Mesothelial cell of epicardium (in vitro differentiated cells): ENCODE measurements at regions not wholly inside any gene's neighbourhood (a gene's known extent, or its start where the extent isn't known, plus 50 kb on each side); places are given as distances from the start of the nearest gene placed in this dataset.
A peak's percentile ranks its signal among the peaks of the same experiment; 100 is the strongest.

ENCODE experiments used
- DNase-seq, 2 experiments: peaks; one replicate each; pipeline ENCODE4 v3.0.0; 2021; ENCODE audit warnings: low spot score in 2 of 2; ENCODE audit not compliant: unreplicated experiment in 2 of 2
- H3K27ac Mint-ChIP-seq: 2 replicates; pipeline ENCODE4 v1.8.0; 2021; ENCODE audit warnings: mixed read lengths
- H3K27me3 Mint-ChIP-seq: 2 replicates; pipeline ENCODE4 v1.8.0; 2021; ENCODE audit warnings: low read depth, mixed read lengths
- H3K36me3 Mint-ChIP-seq: 2 replicates; pipeline ENCODE4 v1.8.0; 2021; ENCODE audit warnings: mixed read lengths
- H3K4me1 Mint-ChIP-seq: 2 replicates; pipeline ENCODE4 v1.8.0; 2021; ENCODE audit warnings: mixed read lengths
- H3K4me3 Mint-ChIP-seq: 2 replicates; pipeline ENCODE4 v1.8.0; 2021; ENCODE audit warnings: mild to moderate bottlenecking, moderate library complexity, mixed read lengths
- H3K9me3 Mint-ChIP-seq: 2 replicates; pipeline ENCODE4 v1.8.0; 2021; ENCODE audit warnings: mixed read lengths
- TF ChIP-seq, protein P1 (sequence below): fragments of 200-600 bp; sonication (generic); IDR thresholded peaks from one replicate; pipeline ENCODE4 v1.5.0; 2021; ENCODE audit warnings: antibody characterized with exemption; ENCODE audit not compliant: unreplicated experiment

DNA sequence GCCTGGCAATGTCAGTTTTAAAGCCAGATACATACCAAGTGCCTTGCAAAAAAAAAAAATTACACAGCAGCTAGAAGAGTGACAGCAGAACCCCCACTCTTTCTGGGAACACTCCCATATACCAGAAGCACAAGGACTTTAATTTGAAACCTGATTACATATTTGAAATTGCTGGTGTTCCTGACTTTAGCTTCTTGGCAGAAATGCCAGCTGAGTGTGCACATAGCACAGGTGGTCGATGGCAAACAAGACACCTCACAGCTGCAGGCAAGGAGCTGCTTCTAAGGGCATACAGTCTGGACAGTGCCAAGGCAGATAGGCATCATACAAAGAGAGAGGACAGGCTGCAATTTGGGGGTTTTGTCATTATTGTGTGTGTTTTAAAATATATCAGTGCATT, 150.7 kb upstream of the SGK1 start:
- no peak for DNase-seq
- TF ChIP-seq, protein P1, sequence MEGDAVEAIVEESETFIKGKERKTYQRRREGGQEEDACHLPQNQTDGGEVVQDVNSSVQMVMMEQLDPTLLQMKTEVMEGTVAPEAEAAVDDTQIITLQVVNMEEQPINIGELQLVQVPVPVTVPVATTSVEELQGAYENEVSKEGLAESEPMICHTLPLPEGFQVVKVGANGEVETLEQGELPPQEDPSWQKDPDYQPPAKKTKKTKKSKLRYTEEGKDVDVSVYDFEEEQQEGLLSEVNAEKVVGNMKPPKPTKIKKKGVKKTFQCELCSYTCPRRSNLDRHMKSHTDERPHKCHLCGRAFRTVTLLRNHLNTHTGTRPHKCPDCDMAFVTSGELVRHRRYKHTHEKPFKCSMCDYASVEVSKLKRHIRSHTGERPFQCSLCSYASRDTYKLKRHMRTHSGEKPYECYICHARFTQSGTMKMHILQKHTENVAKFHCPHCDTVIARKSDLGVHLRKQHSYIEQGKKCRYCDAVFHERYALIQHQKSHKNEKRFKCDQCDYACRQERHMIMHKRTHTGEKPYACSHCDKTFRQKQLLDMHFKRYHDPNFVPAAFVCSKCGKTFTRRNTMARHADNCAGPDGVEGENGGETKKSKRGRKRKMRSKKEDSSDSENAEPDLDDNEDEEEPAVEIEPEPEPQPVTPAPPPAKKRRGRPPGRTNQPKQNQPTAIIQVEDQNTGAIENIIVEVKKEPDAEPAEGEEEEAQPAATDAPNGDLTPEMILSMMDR: no peak
- Mint-ChIP-seq H3K36me3 (no peaks in the 10 kb centered on the region), H3K4me1 (peaks cover 31% of the 10 kb centered on the region), H3K4me3 (no peak overlapping the region), H3K27ac (no peak overlapping the region), H3K27me3 (no peaks in the 10 kb centered on the region), H3K9me3 (no peaks in the 10 kb centered on the region)

DNA sequence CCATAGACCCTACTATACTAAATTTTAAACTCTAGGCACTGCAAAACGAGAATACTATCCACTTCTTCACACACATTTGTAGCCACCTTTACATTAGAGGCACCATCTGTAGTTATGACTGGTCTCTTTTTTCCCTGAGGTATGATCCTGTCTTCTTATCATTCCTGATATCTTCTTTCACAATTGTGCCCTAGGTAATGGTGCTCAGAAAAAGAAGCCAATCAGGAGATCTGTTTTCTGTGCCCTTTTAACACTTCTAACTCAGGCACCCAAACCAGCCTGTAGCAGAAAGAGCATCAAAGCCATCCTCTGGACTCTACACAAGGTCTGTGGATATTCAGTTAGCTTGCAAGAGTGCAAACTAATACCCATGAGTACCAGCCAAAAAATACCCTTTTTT, 149.7 kb upstream of the SGK1 start:
- H3K4me3 Mint-ChIP-seq: no peak overlapping the region
- DNase-seq: no peak
- no peaks in the 10 kb centered on the region for H3K36me3 Mint-ChIP-seq
- no peak overlapping the region for H3K27ac Mint-ChIP-seq
- TF ChIP-seq, protein P1: no peak
- H3K27me3 Mint-ChIP-seq: no peaks in the 10 kb centered on the region
- H3K4me1 Mint-ChIP-seq: peaks cover 31% of the 10 kb centered on the region
- H3K9me3 Mint-ChIP-seq: no peaks in the 10 kb centered on the region

DNA sequence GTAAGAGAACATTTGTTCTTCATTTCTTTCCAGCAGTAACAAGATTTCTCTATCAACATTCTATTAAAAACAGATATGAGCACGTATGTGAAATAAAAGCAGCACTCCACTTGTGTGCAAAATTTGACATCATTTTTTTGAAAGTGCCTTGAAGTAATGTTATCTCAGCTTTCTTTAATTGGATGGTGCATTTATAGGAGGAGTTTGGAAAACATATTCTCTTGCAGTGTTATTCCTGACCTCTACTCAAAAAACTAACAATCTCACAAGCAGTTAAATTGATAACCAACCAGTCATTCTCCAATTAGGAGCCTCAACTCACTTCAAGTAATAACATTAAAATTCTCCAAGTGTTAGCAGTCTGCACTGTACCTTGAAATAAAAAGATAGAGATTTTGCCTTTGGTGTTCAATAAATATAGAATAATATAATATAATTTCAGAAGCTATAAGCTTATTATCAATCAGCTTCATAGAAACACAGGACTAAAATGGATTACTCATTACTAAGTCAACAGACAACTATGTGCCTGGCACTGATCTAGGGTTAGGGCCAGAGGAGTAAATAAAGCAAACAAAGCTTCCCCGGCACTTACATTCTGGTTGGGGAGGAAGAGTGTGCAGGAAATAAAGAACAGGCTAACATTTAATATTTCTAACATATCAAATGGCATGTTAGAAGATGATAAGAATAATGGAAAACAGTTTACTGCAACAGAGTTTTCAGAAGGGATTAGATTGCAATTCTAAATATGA, 149.0 kb upstream of the SGK1 start:
- Mint-ChIP-seq H3K9me3 (no peaks in the 10 kb centered on the region), H3K36me3 (no peaks in the 10 kb centered on the region), H3K4me3 (no peak overlapping the region), H3K4me1 (peaks cover 31% of the 10 kb centered on the region), H3K27ac (peak overlapping the region; percentile 21), H3K27me3 (no peaks in the 10 kb centered on the region)
- no peak for DNase-seq
- TF ChIP-seq, protein P1: no peak

DNA sequence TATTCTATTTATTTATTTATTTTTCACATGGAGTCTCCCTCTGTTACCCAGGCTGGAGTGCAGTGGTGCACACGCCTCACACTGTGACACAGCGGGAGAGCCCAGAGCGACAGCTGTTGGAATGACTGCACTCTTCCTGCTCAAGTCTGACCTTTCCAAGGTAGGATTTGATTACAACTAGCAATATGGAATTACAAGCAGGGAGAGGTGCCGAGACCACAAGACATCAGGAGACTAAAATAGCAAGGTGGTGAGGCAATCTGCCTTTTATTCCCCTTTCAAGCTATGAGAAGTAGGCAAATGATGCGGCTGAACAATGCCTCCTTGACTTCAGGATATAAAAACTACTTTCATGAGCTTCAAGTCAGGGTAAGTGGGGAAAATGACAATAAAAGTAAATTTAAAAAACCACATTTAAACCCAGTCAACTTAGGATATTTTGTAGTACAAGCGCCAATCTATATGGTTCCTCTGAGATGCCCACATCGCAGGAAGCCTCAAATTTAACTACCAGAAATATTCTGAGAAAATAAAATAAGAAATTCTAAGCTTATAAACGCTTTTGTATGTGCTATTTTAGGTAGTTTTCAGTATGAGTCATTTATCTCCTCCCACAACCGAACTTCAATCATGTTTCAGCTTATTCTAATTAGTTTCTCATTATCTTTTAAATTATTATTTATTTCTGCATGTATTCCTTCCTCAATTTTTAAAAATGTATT, 146.9 kb upstream of the SGK1 start:
- Mint-ChIP-seq H3K4me1 (peaks cover 28% of the 10 kb centered on the region), H3K27ac (peak overlapping the region; percentile 30), H3K9me3 (peaks cover 4% of the 10 kb centered on the region), H3K36me3 (no peaks in the 10 kb centered on the region), H3K27me3 (no peaks in the 10 kb centered on the region), H3K4me3 (no peak overlapping the region)
- TF ChIP-seq, protein P1: no peak
- DNase-seq: no peak

DNA sequence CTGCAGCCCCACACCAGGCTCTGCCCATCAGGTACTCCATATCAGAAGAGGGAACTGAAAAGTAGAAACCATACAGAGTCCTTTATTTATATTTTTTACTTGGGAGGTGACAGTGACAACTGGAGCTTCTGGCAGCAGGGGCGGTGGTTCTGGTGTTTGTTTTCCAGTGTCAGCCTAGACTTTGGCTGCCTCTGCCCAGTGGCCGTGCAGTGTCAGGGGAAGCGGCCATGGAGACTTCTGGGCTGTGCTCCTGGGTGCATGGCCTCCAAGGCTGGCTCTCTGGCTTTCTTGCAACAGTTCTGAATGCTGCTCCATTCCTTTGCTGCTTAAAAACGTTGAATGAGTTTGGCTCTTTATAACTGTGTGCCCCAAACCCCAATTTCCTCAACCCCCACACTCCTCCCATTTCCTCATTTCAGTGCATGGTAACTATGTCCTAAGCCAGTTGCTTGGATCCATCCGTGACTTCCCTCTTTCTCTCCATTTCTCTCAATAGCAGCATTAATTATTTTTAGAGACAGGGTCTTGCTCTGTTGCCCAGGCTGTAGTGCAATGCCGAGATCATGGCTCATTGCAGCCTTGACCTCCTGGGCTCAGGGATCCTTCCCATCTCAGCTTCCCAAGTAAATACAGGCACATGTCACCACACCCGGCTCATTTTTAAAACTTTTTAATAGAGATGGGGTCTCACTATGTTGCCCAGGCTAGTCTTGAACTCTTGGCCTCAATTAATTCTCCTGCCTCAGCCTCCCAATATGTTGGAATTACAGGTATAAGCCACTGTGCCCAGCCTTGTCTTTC, 141.1 kb upstream of the SGK1 start:
- Mint-ChIP-seq H3K9me3 (peaks cover 6% of the 10 kb centered on the region), H3K36me3 (no peaks in the 10 kb centered on the region), H3K4me3 (no peak overlapping the region), H3K4me1 (peaks cover 19% of the 10 kb centered on the region), H3K27ac (no peak overlapping the region), H3K27me3 (no peaks in the 10 kb centered on the region)
- TF ChIP-seq, protein P1: no peak
- no peak for DNase-seq
